Inferior parietal cortex (tissue), 1 donor: ENCODE measurements at regions not wholly inside any gene's neighbourhood (a gene's known extent, or its start where the extent isn't known, plus 50 kb on each side); places are given as distances from the start of the nearest gene placed in this dataset.
"Not testable (repeated sequence)": the region's sequence is repeated elsewhere in the genome, so short reads cannot be mapped to it uniquely, and the experiment has no call there.

ENCODE experiments used
- DNase-seq: peaks from one replicate; pipeline ENCODE4 v3.0.0-alpha.2; 2016; ENCODE audit errors: extremely low spot score

DNA sequence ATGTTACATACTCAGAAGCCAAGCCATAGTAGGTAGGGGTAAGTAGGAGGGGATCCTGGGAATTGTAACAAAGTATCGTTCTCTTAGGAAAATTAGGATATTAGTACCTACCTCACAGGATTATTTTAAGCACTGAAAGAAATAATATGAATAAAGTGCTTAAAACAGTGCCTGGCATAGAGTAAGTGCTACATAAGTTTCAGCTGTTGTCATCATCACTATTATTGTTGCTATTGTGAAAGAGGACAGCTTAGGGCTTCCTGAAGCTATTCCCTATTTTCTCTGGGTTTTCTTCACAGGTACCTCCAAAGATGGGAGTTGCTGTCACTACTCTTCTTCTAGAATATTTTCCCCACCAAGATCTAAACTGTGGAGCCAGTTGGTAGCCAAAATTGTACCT is 443.7 kb upstream of the FGF16 start:
- no peak for DNase-seq

DNA sequence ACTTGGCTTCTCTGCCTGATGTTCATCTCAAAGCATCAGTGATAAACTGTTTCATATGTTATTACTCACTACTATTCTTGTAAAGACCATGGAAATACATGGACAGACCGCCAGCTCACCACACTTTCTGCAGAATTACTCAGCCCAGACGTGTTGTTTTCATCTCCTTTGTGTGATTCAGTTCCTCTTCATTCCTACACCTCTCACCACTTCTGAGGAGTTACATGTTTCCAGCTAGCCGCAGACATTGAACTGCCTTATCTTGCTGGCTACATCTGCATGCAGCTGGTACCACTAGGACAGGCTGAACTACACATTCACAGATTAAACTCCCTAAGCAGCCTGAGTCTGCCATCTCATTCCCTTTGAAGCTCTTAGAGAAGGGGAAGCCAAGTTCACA is 443.2 kb upstream of the FGF16 start:
- DNase-seq = no peak

DNA sequence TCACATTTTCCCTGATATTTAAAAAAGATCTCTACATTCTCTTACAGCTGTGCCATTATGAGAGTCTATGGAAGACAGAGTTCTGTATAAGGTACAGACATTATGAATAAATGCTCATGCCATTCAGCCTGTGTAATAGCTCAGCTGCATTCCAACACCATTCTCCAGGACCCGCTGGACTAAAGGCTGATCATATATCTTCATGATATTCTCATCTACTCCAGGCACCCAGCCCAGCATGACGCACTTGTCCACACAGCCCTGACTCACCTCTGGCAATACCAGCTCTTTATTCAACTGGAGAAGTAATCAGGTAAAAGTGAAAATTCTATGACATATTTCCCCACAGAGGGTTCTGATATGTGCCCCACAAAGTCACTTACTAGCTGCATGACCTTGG is 437.5 kb upstream of the FGF16 start:
- DNase-seq = no peak

DNA sequence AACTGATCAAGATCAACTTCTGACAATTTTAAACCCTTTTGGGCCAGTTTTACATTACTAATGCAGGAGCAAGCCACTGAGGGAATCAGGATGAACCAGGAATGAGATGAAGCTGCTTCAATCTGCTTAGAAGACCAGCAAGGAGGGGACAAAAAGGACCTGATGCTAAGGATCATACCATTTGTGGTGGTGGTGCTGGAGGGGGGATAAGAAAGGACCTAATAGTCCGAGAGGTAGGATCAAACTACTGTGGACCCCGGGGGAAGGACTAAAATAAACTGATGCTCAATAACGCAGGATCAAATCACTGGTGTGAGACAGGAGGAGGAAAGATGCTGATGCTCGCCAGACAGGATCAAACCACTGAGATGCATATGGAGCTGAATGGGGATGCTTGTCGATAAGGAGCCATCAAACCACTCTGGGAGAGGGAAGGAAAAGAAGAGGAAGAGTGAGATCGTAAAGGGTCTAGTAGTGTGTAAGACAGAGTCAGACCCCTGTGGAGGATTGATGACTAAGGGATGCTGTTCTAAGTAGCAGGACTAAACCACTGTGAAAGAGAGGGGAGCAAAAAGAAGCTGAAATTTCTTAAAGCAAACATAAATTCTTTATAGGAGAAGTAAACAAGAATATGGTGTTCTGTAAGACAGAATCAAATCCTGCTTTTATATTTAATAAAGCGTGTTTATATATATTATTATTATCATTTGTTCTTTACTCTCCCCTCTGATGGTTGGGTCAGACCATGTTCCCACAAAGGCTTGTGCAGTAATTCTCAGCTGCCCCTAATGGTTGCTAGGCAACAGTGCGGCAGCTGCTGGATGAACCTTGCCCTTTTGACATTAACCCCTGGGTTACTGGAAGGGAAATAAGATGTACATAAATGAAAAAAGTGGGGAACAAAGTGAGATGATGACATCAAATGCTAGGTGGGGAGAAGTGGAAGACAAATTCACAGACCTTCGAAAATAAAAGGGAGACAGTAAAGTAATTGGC is 432.5 kb upstream of the FGF16 start:
- peak; percentile 65 for DNase-seq

DNA sequence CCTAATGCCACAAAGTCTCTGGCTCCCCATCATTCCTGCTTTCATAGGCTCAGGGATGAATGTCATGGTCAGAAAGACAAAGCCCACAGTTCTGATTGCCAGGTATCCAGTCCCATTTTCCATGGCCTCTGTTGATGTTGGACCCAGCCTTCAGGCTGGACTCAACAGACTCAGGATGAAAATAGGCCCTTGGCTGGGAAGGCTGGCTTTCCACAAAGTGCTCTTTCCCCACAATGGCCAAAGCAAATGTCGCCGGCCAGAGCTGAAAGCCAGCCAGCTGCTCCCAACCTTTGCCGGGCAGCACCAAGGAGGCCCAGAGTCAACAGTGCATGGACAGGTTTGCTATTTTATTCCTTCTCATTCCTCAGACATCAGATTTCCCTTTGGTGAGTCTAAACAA is 430.1 kb upstream of the FGF16 start:
- no peak for DNase-seq

DNA sequence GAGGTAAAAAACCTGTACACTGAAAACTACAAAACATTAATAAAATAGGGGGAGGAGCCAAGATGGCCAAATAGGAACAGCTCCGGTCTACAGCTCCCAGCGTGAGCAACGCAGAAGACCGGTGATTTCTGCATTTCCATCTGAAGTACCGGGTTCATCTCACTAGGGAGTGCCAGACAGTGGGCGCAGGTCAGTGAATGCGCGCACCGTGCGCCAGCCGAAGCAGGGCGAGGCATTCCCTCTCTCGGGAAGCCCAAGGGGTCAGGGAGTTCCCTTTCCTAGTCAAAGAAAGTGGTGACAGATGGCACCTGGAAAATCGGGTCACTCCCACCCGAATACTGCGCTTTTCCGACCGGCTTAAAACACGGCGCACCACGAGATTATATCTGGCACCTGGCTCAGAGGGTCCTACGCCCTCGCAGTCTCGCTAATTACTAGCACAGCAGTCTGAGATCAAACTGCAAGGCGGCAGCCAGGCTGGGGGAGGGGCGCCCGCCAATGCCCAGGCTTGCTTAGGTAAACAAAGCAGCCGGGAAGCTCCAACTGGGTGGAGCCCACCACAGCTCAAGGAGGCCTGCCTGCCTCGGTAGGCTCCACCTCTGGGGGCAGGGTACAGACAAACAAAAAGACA is 400.9 kb upstream of the FGF16 start:
- not testable (repeated sequence) for DNase-seq

DNA sequence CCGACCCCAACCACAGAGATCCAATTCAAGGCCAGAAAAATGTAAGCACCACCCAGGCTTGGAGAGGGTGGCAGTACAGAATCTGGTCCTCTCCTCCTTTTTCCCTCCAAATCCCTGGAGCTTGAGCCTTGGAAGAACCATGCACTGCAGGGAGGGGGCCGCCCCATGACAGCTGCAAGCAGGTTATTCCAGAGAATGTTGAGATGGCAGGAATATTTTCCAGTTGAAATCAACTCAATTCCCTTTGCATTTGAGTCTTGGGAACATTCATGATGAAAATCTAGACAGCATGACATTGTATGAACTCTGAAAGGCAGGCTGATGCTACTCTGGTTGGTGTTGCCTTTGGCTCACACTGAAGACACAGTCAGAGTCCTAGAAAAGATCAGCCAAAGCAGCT is 386.6 kb upstream of the FGF16 start:
- no peak for DNase-seq

DNA sequence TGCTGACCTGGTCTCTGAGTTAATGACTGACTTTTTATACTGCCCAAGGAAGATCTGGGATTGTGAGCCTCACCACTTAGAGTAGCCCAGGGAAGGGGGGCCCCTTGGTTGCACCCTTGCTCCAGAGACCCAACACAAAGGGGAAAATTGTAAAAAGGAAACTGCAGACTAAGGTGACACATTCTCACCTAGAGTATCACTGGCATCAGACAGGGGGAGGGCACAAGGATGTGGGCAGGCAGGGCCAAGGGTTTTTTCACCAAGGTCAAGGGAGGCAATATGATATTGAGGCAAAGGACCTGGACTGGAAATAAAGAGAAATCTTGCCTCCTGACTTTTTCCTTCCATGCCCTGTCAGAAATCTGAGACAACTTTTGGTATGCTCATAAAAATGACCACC is 386.2 kb upstream of the FGF16 start:
- DNase-seq = no peak

DNA sequence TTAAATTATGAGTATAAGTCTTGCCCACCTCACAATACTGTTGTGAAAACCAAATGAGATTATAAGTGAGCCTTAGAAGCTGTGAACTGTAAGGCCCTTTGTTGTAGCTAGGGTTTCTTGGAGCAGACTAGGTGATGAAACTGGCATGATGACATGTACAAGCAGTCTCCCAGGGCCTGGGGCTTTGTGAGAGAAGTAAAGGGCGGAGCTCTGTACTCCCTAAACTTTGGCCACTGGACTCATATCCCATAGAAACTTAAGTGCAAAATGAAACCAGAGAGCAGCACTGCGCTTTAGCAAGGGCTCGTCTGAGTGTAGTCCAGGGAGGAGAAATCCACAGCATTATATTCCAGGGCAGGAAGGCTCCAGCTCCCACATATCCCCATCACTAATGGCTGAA is 385.6 kb upstream of the FGF16 start:
- no peak for DNase-seq

DNA sequence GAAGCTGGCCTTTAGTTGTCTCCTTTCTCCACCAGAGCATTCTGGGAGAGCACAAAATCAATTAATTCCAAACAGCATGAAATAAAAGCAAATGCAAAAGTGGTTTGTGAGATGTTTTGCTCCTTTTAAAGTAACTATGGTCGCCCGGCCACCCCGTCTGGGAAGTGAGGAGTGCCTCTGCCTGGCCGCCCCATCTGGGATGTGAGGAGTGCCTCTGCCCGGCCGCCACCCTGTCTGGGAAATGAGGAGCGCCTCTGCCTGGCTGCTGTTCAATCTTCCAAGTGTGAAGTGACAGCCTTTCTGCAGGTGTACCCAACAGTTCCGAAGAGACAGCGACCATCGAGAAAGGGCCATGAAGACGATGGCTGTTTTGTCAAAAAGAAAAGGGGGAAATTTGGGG is 381.3 kb upstream of the FGF16 start:
- DNase-seq = no peak

DNA sequence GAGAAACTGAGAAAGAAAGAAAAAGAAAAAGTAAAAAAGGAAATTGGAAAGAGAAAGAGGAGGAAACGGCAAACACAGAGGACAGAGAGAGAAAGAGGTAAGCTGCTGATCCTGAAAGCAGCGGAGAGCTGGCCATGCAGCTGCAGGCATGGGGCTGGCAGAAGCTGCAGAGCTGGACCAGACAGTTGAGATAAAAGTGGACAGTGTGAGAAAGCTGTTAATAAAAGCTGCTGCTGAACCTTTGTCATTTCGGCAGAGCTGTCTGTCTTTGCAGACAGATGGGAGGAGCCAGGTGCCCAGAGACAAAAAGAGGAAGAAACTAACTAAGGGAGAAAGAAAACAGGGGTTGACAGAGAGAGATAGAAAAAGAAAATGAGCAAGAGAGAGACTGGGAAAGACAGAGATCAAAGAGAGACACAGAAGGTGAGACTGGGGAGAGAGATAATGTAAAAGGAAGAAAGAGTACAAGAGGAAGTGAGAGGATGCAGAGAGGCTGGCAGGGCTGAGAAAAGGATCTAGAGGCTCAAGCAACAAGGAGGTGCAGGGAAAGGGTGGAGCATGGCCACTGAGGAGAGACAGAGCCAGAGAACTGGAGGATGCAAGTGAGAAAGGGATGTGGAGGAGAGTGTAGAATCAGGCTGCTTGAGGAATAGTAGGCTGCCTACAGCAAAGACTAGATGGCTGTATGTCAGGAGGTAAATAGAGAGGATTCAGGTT is 376.8 kb upstream of the FGF16 start:
- DNase-seq = no peak

DNA sequence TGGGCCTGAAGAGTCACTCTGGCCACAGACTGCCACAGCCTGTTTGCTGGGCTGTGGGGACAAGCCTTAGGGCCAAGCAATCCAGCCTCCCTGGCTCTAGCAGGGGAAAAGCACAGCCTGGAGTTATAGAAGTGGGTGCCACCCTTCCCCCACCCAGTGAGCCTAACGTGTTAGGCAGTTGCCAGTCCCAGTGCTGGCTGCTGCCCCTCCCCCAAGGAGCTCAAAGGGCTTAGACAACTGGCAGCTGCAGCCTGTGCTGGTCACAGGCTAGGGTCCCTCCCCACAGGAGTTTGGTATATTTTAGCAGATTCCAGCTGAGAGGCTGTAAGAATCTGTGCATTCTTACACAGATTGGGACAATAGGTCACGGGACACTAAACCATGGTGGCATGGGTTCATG is 370.3 kb upstream of the FGF16 start:
- no peak for DNase-seq

DNA sequence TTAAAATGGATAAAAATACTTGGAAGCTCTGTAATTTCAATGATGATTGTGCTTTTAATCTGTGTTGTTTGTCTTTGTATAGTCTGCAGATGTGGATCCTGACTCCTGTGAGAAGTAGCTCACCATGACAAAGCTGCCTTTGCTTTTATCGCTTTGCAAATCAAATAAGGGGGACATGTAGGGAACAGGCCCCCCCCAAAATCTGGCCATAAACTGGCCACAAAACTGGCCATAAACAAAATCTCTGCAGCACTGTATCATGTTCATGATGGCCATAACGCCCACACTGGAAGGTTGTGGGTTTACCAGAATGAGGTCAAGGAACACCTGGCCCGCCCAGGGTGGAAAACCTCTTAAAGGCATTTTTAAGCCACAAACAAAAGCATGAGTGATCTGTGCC is 366.0 kb upstream of the FGF16 start:
- not testable (repeated sequence) for DNase-seq

DNA sequence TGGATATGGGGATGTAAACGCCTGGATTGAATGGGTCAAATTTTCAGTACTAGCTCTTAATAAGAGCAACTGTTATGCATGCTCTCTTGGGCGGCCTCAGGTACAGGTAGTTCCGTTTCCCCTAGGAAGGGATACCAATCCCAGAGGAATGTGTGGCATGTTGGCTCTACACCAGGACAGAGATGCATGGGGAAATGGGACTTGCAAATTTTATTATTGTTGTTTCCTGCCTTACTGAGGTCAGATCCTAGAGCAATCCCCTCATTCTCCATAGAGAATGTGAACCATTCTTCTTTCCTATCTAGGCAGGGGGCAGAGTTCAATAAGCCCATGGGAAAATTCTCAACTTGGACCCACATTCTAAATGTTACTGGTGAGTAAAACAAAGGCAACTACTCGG is 361.8 kb upstream of the FGF16 start:
- DNase-seq = no peak

DNA sequence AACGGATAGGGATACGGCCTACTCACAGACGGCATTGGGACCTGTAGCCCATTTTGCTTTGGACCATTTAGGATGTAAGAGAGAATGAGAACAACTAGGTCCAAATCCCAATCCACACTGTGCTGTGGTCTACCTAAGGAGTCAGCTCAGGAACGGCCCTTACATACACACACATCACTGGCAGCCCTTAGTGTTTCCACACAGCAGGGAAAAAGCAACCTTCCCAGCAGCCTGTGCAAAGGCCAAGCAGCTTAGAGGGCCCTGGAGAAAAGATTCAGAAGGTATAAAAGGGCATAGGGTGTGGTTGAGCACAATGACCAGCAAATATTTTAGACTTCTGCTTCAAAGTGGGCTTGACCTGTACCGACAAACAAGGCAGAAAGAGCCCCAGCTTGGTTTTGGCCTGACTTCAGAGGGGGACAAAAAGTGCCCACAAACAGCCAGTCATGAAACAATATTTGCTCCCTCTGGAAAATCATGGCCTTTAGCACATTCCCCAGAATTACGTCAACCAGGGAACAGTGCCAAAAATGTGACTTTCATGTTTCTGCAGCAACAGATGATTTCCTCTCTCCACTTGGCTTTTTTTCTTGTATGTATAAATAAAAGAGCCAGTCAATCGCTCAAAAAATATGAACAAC is 359.5 kb upstream of the FGF16 start:
- no peak for DNase-seq

DNA sequence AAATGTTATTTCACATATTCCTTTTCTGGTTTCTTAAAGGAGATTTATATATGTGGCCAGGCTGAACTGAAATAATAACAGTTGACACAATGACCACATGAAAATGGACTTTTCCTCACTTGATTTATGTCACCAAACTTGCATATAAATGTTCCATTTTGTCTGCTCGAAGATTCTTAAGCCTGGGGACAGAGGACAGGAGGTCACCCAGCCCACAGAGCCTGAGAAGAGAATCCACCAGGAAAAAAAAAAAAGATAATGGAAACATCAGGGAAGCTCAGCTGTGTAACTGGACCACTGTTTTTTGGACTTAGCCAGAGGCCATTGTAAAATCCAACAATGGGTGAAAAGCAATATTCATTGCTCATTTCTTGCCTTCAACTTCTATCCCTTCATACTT is 359.0 kb upstream of the FGF16 start:
- no peak for DNase-seq

DNA sequence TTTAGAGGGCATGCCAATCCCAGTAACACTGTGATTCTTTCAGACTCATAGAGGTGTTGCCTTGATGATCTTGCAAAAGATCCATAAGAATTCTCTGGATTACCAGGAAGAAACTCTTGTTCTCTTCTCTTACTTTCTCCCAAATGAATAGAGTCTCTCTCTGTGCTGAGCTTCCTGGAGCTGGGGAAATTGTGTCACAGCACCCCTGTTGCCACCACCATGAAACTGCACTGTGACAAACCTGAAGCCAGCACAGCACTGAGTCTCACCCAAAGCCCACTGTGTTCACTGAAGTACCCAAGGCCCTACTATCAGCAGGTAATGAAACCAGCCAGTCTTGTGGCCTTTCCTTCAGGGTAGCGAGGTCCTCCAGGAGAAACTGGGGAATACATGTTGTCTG is 332.7 kb upstream of the FGF16 start:
- no peak for DNase-seq

DNA sequence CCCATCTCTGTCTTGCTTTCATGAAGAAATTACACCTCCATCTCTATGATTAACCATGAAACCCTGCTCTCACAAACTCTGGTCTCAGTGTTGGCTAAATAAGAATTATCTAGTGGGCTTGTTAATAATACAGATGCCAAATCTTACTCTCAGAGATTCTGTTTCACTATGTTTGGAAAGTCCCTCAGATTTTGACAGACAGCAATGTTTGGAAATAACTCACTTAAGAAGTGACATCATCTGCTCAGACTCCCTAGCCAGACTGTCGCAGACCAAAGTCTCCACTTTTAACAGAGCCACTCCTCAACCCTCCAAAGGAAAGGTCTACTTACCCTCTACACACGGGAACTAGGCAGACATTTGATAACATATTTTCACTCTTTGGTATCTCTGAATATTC is 328.5 kb upstream of the FGF16 start:
- no peak for DNase-seq

DNA sequence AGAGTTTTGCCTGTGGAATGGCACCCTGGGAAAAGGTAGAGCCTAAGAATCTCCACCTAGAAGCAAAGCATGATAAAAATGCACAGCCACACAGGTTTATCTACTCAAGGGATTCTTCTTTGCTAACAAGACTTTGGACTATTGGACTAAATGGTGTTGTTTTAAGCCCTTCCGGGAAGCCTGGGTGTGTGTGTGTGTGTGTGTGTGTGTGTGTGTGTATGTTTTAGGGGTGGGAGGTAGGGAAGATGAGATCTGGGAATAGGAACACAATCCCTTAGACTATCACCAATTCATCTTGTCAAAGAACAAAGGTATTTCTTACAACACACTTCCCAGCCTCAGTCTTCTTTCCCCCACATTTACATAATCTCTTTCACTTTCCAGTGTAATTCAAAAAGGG is 327.5 kb upstream of the FGF16 start:
- DNase-seq = no peak

DNA sequence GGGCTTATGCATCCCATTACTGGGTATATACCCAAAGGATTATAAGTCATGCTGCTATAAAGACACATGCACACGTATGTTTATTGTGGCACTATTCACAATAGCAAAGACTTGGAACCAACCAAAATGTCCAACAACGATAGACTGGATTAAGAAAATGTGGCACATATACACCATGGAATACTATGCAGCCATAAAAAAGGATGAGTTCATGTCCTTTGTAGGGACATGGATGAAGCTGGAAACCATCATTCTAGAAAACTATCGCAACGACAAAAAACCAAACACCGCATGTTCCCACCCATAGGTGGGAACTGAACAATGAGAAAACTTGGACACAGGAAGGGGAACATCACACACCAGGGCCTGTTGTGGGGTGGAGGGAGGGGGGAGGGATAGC is 323.3 kb upstream of the FGF16 start:
- not testable (repeated sequence) for DNase-seq

DNA sequence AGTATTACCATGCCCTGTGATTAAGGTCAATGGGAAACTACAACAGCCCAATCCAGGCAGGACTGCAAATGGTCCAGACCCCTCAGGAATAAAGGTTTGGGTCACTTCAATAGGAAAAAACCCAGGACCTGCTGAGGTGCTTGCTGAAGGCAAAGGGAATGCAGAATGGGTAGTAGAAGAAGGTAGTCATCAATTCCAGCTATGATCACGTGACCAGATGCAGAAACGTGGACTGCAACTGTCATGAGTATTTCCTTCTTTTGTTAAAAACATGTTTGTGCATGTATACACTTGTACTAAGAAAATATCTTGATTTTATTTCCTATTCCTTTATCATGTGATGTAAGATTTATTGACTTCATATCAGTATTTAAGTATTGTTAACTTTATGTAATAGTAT is 319.6 kb upstream of the FGF16 start:
- DNase-seq = not testable (repeated sequence)

DNA sequence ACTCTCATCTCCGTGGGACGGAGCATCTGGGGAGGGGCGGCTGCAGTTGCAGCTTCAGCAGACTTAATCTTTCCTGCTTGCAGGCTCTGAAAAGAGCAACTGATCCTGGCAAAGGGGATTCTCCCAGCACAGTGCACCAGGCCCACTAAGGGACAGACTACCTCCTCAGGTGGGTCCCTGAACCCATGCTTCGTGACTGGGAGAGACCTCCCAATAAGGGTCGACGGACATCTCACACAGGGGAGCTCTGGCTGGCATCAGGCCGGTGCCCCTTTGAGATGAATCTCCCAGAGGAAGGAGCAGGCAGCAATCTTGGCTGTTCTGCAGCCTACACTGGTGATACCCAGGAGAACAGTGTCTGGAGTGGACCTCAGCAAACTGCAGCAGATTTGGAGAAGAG is 303.3 kb upstream of the FGF16 start:
- no peak for DNase-seq
